HFF-Myc (cell line): ENCODE measurements at regions not wholly inside any gene's neighbourhood (a gene's known extent, or its start where the extent isn't known, plus 50 kb on each side); places are given as distances from the start of the nearest gene placed in this dataset.

Experiments
- DNase-seq: peaks from one replicate; pipeline ENCODE4 v3.0.0-alpha.2; 2011; ENCODE audit warnings: low read depth; ENCODE audit errors: extremely low read depth
- H3K4me3 ChIP-seq: replicated peaks from 2 replicates; pipeline ENCODE4 v1.5.1; 2011; ENCODE audit warnings: low read depth, mild to moderate bottlenecking, control low read depth, low read length
- CTCF ChIP-seq: IDR thresholded peaks from 2 replicates; pipeline ENCODE4 v1.5.1; 2012; ENCODE audit warnings: mild to moderate bottlenecking, low read depth, low read length, control low read depth; ENCODE audit errors: missing control alignments

- no peak overlapping the region for H3K4me3 ChIP-seq
- no peak for TF ChIP-seq CTCF
- DNase-seq = no peak
Measured at GRCh38 chr1:63027176-63027575, 243.2 kb downstream of the ATG4C start.

- TF ChIP-seq CTCF = no peak
- DNase-seq = no peak
- H3K4me3 ChIP-seq = no peak overlapping the region
Measured at GRCh38 chr1:63032171-63032570, 248.2 kb downstream of the ATG4C start.

GRCh38 chr1:63033211-63033610 lies 249.3 kb downstream of the ATG4C start:
- no peak for DNase-seq
- no peak for TF ChIP-seq CTCF
- no peak overlapping the region for H3K4me3 ChIP-seq

GRCh38 chr1:63034256-63034655 lies 250.3 kb downstream of the ATG4C start:
- no peak for TF ChIP-seq CTCF
- no peak for DNase-seq

GRCh38 chr1:63038586-63038985 lies 254.7 kb downstream of the ATG4C start:
- DNase-seq = no peak
- no peak overlapping the region for H3K4me3 ChIP-seq
- no peak for TF ChIP-seq CTCF

More at GRCh38 chr1:63034256-63034655, 250.3 kb downstream of the ATG4C start:
- no peak overlapping the region for H3K4me3 ChIP-seq

GRCh38 chr1:63041660-63042059 lies 257.7 kb downstream of the ATG4C start:
- TF ChIP-seq CTCF = no peak
- no peak for DNase-seq
- no peak overlapping the region for H3K4me3 ChIP-seq

GRCh38 chr1:63042278-63042677 lies 258.3 kb downstream of the ATG4C start:
- no peak overlapping the region for H3K4me3 ChIP-seq
- no peak for TF ChIP-seq CTCF
- no peak for DNase-seq
